ES-I3 (cell line): ENCODE measurements at regions not wholly inside any gene's neighbourhood (a gene's known extent, or its start where the extent isn't known, plus 50 kb on each side); places are given as distances from the start of the nearest gene placed in this dataset.
A peak's percentile ranks its signal among the peaks of the same experiment; 100 is the strongest.
"Not testable (repeated sequence)": the region's sequence is repeated elsewhere in the genome, so short reads cannot be mapped to it uniquely, and the experiment has no call there.

Source experiments
- H3K36me3 ChIP-seq: 2 replicates; pipeline ENCODE4 v1.6.1; 2013; ENCODE audit warnings: mild to moderate bottlenecking, low read length, control low read depth, moderate library complexity; ENCODE audit not compliant: insufficient read depth
- H3K4me1 ChIP-seq: 2 replicates; pipeline ENCODE4 v1.6.1; 2013; ENCODE audit warnings: mild to moderate bottlenecking, control low read depth, low read length; ENCODE audit not compliant: insufficient read depth
- H3K9ac ChIP-seq: 2 replicates; pipeline ENCODE4 v1.6.1; 2013; ENCODE audit warnings: low read depth, mild to moderate bottlenecking, low read length, moderate library complexity
- H3K9me3 ChIP-seq: 2 replicates; pipeline ENCODE4 v1.6.1; 2013; ENCODE audit warnings: mild to moderate bottlenecking, low read length, moderate library complexity; ENCODE audit not compliant: control insufficient read depth, insufficient read depth

DNA sequence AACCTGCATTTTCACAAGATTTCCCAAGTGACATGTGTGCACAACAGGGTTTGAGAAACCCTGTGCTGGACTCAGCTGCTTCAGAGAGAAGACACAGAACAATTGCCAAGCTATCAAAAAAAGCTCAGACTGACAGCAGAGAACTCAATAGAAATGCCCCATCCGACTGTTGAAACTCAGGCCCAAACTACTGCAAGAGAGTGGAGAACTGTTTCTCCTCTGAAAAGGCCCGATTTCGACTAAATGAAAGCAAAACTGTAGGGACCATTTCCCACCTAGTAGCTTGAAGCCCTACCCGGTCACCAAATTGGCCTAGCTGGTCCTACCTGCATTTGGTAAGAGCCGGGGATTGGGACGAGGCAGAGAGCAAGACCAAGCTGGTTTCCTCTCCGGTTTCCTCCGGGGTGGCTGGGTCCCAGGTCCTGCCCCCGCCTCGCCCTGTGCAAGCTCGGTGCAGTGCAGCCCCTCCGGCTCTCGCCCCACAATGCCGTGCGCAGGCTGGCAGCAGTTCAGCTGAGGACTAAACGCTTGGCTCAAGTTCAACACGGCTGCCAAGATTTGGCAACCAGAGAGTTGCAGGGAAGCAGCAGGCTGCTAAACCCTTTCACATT is 1180.6 kb downstream of the VRK1 start:
- peaks cover 3% of the 10 kb centered on the region; the same call in 1 of the 2 replicates for H3K4me1 ChIP-seq
- no peak overlapping the region for H3K9ac ChIP-seq
- no peaks in the 10 kb centered on the region for H3K9me3 ChIP-seq
- H3K36me3 ChIP-seq: no peaks in the 10 kb centered on the region

DNA sequence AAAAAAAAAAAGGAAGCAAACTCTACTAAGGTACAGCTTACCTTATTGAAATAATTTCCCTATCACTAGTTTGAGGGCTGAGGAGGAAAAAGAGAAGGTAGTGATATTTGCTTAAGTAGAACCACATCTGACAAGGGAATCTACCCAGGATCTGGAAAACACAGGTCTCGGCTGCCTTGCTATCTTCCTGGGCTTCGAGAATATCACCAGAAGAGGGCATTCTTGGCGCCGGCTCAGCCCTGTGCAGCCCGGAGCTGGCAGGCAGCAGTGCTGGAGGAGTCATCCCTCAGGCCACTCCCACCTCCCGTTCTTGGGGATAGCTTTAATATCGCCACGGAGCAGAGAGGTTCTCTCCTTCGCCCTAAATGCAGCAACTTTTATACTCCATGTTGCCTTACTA is 1181.2 kb downstream of the VRK1 start:
- Histone ChIP-seq H3K4me1 (peaks cover 3% of the 10 kb centered on the region; the same call in 1 of the 2 replicates), H3K9me3 (no peaks in the 10 kb centered on the region), H3K9ac (peak overlapping the region; percentile 49; the same call in 1 of the 2 replicates)

DNA sequence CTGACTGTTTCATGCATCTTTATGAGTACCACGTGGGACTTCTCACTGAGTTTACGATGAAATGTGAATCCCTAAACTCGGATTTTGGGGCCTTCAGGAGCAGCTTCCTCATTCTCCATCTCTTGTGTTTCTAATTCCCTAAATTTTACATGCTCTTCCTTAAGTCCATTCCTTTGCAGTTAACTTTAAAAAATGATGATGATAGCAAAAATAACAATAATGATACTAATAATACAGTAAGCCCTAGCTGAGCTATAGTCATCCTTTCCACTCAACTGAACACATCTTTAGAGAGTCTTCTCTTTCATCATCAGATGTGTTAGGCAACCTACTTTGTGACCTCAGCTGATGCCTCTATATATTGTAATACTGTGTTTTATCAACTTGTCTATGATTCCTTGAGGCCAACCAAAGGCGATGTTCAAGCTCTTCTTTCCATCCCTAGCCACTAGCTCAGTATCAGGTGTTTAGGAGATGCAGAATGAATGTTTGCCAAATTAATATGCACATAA is 1196.4 kb downstream of the VRK1 start:
- no peaks in the 10 kb centered on the region for H3K4me1 ChIP-seq
- H3K36me3 ChIP-seq: no peaks in the 10 kb centered on the region
- H3K9me3 ChIP-seq: no peaks in the 10 kb centered on the region
- H3K9ac ChIP-seq: no peak overlapping the region

More for the DNA sequence above, 1181.2 kb downstream of the VRK1 start:
- no peaks in the 10 kb centered on the region for H3K36me3 ChIP-seq

DNA sequence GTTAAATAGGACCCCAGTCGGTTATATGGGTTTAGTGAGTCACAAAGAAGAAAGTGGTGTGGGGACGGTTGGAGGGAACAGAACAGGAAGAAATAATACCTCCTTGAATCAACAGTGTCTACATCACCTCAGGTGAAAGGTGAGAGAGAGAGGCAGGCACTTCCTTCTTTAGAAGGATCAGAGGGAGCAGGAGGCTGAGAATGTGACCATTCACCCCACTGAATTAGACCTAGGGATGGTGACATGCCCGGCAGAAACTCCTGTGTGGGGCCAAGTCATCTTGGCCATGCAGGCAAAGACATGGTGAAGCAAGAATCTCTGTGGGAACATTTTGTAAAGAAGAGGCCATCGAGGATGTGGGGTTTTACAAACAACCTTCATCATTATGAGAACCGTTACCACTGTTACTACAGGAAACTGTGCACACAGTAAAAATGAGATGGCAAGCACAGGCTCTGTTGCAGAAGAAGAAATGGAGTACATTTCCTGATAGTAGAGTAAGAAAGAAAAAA is 1196.9 kb downstream of the VRK1 start:
- Histone ChIP-seq H3K4me1 (no peaks in the 10 kb centered on the region), H3K9ac (no peak overlapping the region), H3K36me3 (no peaks in the 10 kb centered on the region), H3K9me3 (no peaks in the 10 kb centered on the region)

DNA sequence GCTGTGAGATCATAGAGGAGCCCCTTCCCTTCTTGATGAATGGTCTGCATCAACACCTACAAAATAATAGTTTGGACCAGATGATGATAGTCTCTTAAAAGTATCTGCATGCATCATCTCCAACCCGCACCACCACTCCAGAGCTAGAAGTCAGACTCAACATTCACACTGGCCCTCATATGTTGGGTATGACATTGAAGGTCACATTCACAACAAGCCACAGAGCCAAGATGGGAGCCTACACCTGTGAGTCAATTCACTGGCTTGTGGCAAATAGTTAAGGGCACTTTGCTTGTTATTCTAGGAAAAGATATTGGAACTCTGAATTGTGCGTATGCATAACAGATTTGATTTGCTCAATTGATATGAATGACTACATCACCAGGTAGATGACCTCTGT is 1197.9 kb downstream of the VRK1 start:
- H3K9me3 ChIP-seq: no peaks in the 10 kb centered on the region
- H3K36me3 ChIP-seq: no peaks in the 10 kb centered on the region
- H3K4me1 ChIP-seq: no peaks in the 10 kb centered on the region
- H3K9ac ChIP-seq: no peak overlapping the region

DNA sequence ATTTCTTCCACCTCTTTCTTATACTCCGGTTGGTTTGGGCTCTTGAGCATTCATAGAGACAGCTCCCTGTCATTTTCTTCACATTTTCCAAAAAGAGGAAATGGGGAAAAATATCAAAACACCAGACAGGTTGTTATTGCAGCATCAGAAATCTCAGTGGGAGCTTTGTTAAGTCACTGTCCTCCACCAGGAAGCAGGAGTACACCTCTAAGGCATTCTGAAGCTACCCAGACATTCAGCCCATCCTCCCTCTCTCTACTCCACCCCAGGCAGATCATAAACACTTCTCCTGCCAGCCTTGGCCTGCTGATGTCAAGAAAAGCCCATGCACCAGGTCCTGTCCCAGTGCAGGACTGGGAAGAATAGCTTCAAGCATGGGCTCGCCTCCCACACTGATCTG is 1198.3 kb downstream of the VRK1 start:
- Histone ChIP-seq H3K4me1 (no peaks in the 10 kb centered on the region), H3K9me3 (no peaks in the 10 kb centered on the region), H3K36me3 (no peaks in the 10 kb centered on the region), H3K9ac (no peak overlapping the region)

DNA sequence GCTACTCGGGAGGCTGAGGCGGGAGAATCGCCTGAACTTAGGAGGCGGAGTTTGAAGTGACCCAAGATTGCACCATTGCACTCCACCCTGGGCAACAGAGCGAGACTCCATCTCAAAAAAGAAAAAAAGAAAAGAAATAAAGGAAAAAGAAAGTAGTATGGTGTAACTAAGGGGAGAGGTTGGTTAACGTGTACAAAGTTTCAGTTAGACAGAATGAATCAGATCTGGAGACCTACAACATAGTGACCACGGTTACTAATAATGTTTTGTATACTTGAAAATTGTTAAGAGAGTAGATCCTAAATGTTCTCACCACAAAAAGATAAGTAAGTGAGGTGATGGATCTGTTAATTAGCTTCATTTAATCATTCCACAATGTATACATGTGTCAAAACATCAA is 1208.8 kb downstream of the VRK1 start:
- Histone ChIP-seq H3K4me1 (no peaks in the 10 kb centered on the region), H3K9ac (no peak overlapping the region), H3K9me3 (no peaks in the 10 kb centered on the region), H3K36me3 (no peaks in the 10 kb centered on the region)

DNA sequence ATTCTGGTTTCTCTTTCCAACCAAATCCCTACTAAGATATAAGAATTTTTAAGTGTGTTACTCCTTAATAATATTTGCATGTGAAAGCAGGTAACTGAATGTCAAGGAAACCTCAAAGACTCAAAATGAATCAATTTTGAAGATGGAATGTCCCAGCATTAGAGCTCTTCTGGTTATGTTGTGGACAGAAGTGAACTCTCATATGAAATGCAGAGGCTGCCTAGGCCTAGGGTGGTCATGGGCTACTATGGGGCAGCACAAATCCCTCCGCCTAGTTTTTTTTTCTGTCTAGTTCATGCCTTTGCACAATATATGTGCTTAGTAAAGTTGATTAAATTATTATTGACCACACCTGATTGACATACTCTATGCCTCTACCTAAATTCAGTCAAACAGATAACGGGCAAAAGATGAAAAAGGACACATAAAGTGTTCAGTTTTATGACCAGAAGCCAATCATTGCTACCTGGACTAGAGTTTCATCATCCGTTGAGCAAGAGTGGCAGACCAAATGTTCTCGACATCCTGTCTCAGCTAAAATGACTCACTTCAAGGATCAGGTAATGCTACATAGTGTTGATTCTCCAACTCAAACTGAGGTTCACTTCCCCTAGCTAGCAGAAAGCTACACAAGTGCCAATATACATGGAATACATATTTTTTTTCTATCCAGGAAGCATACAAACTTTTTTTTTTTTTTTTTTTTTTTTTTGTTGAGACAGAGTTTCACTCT is 1211.4 kb downstream of the VRK1 start:
- H3K4me1 ChIP-seq: no peaks in the 10 kb centered on the region
- H3K9me3 ChIP-seq: no peaks in the 10 kb centered on the region
- no peaks in the 10 kb centered on the region for H3K36me3 ChIP-seq
- no peak overlapping the region for H3K9ac ChIP-seq

DNA sequence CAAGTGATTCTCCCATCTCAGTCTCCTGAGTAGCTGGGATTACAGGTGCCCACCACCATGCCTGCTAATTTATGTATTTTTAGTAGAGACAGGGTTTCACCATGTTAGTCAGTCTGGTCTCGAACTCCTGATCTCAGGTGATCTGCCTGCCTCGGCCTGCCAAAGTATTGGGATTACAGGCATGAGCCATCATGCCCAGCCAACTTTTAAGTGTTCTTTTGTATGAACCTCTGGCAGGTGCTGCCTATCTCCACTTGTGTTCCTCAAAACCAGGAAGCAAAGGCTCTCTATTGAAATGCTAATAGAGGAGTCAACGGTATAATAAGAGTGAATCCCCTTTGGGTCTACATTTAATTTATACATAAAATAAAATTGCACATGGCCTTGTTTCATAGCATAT is 1212.0 kb downstream of the VRK1 start:
- not testable (repeated sequence) for H3K9ac ChIP-seq, H3K36me3 ChIP-seq

DNA sequence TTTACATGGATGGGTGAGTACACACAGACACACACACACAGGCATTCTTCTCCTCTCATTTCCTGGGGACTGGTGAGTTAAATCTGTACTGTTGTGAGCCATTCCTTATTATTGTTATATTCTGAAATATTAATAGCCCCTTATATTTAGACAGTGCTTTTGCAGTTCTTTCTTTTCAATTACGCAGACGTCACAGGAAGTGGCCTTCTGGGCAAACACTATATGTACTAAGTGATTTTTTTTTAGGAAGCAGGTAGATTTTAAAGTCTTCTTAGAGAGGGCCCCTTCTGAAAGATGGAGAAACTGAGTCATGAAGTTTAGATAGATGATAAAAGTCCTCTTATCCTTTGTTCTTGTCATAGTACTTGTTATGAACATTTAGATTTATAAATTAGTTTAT is 1213.6 kb downstream of the VRK1 start:
- H3K36me3 ChIP-seq: no peaks in the 10 kb centered on the region
- H3K4me1 ChIP-seq: no peaks in the 10 kb centered on the region
- no peak overlapping the region for H3K9ac ChIP-seq
- no peaks in the 10 kb centered on the region for H3K9me3 ChIP-seq

More for the DNA sequence above, 1212.0 kb downstream of the VRK1 start:
- H3K9me3 ChIP-seq, H3K4me1 ChIP-seq: not testable (repeated sequence)

DNA sequence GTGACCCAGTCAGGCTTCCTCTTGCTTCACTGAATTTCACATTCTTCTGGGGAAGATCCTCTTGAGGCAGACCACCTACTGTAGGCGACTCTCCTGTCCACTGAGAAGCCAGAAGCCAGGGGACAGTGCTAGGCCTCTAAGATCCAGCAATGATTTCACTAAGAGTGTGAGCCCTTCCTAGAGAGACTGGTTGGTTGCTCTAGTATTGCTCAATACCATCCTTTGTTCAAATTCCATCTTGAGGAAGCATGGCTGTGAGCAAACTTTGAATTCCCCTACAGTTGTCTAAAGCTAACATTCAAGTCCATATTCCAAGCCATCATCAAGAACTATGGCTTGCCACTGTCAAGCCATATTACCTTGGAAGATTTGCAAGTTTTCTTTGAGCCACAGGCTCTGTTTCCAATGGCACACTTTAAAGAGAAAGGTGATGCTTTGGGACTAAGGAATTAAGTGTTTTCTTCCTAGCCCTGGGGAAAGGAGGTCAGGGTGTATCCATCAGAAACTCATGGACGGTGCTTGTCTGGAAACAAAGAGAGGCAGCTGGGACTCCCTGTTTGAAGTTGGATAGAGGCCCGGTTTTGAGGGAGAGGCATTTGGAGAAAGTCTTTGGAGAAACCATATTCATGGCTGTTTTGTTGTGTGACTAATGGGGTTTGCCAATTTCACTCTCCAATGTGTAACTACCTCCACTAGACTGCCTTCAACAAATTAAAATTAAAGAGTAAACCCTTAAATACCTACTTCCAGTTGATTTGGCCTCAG is 1217.9 kb downstream of the VRK1 start:
- no peak overlapping the region for H3K9ac ChIP-seq
- no peaks in the 10 kb centered on the region for H3K36me3 ChIP-seq
- no peaks in the 10 kb centered on the region for H3K9me3 ChIP-seq
- no peaks in the 10 kb centered on the region for H3K4me1 ChIP-seq

DNA sequence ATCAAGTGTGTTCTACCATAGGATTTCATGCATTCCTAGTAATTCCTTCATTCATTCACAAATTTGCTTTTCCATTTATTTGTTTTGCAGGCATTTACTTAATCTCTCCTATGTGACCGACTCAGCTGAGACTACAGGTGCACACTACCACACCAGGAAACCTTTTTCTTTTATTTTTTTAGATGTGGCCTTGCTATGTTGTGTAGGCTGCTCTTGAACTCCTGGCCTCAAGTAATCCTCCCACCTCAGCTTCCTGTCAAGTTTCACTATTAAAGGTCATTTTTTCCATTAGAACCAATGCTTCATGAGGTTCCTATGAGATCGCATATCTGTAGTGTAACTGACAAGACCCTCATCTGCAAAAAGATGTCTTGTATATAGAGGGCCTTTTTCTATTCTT is 1218.7 kb downstream of the VRK1 start:
- Histone ChIP-seq H3K4me1 (no peaks in the 10 kb centered on the region), H3K9me3 (no peaks in the 10 kb centered on the region), H3K9ac (no peak overlapping the region)

DNA sequence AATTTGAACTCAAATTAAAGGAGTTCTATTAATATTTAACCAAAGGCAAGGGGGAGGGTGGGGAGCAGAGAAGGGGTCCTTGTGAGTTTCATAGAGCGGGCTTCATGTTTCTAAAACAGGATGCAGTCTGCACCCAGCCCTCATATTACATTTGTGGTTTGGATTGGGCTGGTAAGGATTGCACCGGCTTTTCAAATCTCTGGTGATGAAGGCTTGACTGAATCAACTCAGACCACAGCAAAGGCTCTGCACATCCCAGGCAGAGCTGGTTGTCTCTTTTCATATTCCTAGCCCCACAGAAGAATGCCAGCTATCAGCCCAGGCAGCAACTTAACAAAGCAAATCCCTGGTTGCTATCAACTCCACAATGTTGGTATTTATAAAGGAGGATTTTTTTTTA is 1221.4 kb downstream of the VRK1 start:
- Histone ChIP-seq H3K9me3 (no peaks in the 10 kb centered on the region), H3K9ac (no peak overlapping the region), H3K4me1 (peaks cover 11% of the 10 kb centered on the region; the same call in 1 of the 2 replicates), H3K36me3 (no peaks in the 10 kb centered on the region)

More for the DNA sequence above, 1218.7 kb downstream of the VRK1 start:
- H3K36me3 ChIP-seq: no peaks in the 10 kb centered on the region
